Fibroblast of the aortic adventitia (primary cell): ENCODE measurements at regions not wholly inside any gene's neighbourhood (a gene's known extent, or its start where the extent isn't known, plus 50 kb on each side); places are given as distances from the start of the nearest gene placed in this dataset.
"Not testable (repeated sequence)": the region's sequence is repeated elsewhere in the genome, so short reads cannot be mapped to it uniquely, and the experiment has no call there.

Experiments
- DNase-seq: peaks from one replicate; pipeline ENCODE4 v3.0.0-alpha.2; 2010; ENCODE audit warnings: low read depth
- H3K4me3 ChIP-seq: 2 replicates; pipeline ENCODE4 v1.5.1; 2011; ENCODE audit warnings: low read depth, mild to moderate bottlenecking, control low read depth, low read length, moderate library complexity
- CTCF ChIP-seq: IDR thresholded peaks from 2 replicates; pipeline ENCODE4 v1.5.1; 2011; ENCODE audit warnings: mild to moderate bottlenecking, low read length, control low read depth, inconsistent platforms; ENCODE audit not compliant: insufficient read depth

GRCh38 chr6:84870672-84871071, 106.3 kb upstream of the TBX18 start:
- peak; percentile 6 for TF ChIP-seq CTCF
- no peak overlapping the region for H3K4me3 ChIP-seq
- DNase-seq: no peak

- H3K4me3 ChIP-seq: no peak overlapping the region
- DNase-seq: no peak
- TF ChIP-seq CTCF: no peak
Measured at GRCh38 chr6:84868149-84868548, 103.8 kb upstream of the TBX18 start.

- H3K4me3 ChIP-seq: no peak overlapping the region
- no peak for TF ChIP-seq CTCF
- DNase-seq: peak; percentile 60
Measured at GRCh38 chr6:84867521-84867920, 103.1 kb upstream of the TBX18 start.

- DNase-seq: peak; percentile 35
- no peak overlapping the region for H3K4me3 ChIP-seq
- no peak for TF ChIP-seq CTCF
Measured at GRCh38 chr6:84866715-84867114, 102.3 kb upstream of the TBX18 start.

GRCh38 chr6:84865372-84865771, 101.0 kb upstream of the TBX18 start:
- DNase-seq, H3K4me3 ChIP-seq: not testable (repeated sequence)

- H3K4me3 ChIP-seq: no peak overlapping the region
- TF ChIP-seq CTCF: no peak
- DNase-seq: no peak
Measured at GRCh38 chr6:84862843-84863242, 98.4 kb upstream of the TBX18 start.

- no peak overlapping the region for H3K4me3 ChIP-seq
- DNase-seq: no peak
- no peak for TF ChIP-seq CTCF
Measured at GRCh38 chr6:84860920-84861319, 96.5 kb upstream of the TBX18 start.
